SU-DHL-6 (cell line): ENCODE measurements at regions not wholly inside any gene's neighbourhood (a gene's known extent, or its start where the extent isn't known, plus 50 kb on each side); places are given as distances from the start of the nearest gene placed in this dataset.

Experiments
- CTCF ChIP-seq: fragments of 200-600 bp; sonication (generic); IDR thresholded peaks from one replicate; pipeline ENCODE4 v1.5.1; 2017; ENCODE audit warnings: antibody characterized with exemption, mild to moderate bottlenecking, low read length, moderate library complexity; ENCODE audit not compliant: insufficient read depth, poor library complexity, severe bottlenecking
- EZH2phosphoT487 ChIP-seq: fragments of 200-600 bp; sonication (generic), shearing (Covaris generic); conservative IDR thresholded peaks from 2 replicates; pipeline ENCODE4 v1.6.1; 2018; ENCODE audit warnings: mild to moderate bottlenecking, antibody characterized with exemption, low read length, moderate library complexity, mixed read lengths

- TF ChIP-seq CTCF = no peak
- no peak for TF ChIP-seq EZH2phosphoT487
Measured at GRCh38 chr7:106167439-106168136, 55.5 kb upstream of the SYPL1 start.
